LNCaP clone FGC (cell line): ENCODE measurements at regions not wholly inside any gene's neighbourhood (a gene's known extent, or its start where the extent isn't known, plus 50 kb on each side); places are given as distances from the start of the nearest gene placed in this dataset.

Source experiments
- DNase-seq: peaks from one replicate; pipeline ENCODE4 v3.0.0-alpha.2; 2011; ENCODE audit warnings: low read depth
- H3K4me3 ChIP-seq: 2 replicates; pipeline ENCODE4 v1.5.1; 2011; ENCODE audit warnings: mild to moderate bottlenecking, low read depth, low read length, control low read depth
- TF ChIP-seq, protein P1 (sequence below): IDR thresholded peaks from 2 replicates; pipeline ENCODE4 v1.5.1; 2012; ENCODE audit warnings: mild to moderate bottlenecking; ENCODE audit not compliant: control insufficient read depth, insufficient read depth; ENCODE audit errors: extremely low read depth

DNA sequence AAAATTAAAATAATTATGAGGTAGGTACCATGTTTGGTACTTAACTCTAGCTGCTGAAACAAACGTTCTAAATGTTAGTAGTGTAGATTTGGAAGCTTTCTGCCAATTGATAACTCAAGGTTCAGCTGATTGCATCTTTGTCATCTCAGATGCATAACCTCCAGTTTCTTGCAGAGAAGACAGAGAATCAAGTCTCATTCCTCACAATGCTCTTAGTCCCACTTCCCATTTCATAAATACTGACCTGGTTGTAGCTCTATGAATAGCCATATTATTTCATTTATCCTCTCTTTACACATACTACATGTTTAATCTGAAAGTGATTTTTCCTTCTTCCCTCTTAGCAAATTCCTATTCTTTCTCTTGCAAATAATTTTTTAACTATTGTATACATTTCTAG is 178.5 kb upstream of the SETBP1 start:
- DNase-seq = no peak
- TF ChIP-seq, protein P1, sequence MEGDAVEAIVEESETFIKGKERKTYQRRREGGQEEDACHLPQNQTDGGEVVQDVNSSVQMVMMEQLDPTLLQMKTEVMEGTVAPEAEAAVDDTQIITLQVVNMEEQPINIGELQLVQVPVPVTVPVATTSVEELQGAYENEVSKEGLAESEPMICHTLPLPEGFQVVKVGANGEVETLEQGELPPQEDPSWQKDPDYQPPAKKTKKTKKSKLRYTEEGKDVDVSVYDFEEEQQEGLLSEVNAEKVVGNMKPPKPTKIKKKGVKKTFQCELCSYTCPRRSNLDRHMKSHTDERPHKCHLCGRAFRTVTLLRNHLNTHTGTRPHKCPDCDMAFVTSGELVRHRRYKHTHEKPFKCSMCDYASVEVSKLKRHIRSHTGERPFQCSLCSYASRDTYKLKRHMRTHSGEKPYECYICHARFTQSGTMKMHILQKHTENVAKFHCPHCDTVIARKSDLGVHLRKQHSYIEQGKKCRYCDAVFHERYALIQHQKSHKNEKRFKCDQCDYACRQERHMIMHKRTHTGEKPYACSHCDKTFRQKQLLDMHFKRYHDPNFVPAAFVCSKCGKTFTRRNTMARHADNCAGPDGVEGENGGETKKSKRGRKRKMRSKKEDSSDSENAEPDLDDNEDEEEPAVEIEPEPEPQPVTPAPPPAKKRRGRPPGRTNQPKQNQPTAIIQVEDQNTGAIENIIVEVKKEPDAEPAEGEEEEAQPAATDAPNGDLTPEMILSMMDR = no peak
- no peak overlapping the region for H3K4me3 ChIP-seq

DNA sequence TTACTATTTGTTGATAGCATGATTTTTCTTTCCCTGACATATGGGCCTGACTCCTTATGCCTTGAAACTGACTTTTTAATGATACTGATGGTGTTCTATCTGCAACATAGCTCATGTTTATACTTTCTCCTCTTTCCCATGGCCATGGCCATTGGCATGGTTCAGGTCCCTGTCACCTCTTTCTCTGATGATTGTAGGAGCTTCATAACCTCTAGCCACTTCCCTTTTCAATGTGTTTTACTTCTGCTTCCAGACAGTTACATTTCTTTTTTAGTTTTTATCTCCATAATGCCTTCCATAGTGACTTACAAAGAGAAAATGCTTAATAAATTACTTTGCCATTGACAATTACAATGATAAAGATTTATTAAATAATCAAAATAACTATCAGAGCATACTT is 177.9 kb upstream of the SETBP1 start:
- DNase-seq = no peak
- no peak overlapping the region for H3K4me3 ChIP-seq
- TF ChIP-seq, protein P1 = no peak

DNA sequence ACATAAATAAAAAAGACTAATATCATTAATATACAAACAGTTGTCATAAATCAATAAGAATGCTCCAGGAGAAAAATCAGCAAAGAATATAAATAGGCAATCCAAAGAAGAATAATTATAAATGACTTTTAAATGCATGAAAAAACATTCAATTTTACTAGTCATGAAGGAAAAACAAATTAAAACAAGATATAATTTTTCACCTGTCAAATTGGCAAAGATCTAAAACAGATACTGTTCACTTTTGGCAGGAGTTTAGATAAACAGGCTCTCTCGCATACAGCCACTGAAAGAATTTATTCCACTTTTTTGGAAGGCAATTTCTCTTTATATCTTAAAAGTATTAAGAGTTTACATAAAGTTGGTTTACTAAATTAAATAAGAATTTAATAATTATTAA is 176.8 kb upstream of the SETBP1 start:
- no peak for DNase-seq
- TF ChIP-seq, protein P1 = no peak
- H3K4me3 ChIP-seq = no peak overlapping the region

DNA sequence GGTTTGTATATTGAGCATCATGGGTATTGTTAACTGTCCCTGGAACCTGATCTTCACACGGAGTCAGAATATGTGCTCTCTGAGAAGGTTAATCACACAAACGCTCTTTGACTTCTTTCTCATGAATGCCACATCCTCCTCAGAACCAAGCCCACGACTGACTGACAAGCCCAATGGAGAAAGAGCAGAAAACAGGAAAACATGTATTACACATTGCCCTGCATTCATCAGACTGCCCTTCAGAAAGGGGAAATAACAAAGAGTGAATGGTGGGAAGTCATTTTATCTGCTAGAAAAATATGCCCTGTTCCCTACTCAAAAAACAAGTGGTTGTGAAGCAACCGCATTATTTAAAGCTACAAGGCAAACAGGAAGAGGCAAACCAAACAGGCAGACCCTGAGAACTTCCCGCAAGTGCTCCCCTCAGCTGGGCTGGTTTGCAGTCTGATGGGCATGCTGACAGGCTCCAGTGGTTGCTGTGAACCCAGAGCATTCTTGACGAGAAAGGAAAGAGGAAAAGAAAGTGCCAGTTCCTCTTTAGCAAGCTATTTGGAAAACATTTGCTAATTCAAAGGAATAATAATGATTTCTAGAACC is 172.9 kb upstream of the SETBP1 start:
- H3K4me3 ChIP-seq = no peak overlapping the region
- DNase-seq = no peak
- TF ChIP-seq, protein P1 = no peak

DNA sequence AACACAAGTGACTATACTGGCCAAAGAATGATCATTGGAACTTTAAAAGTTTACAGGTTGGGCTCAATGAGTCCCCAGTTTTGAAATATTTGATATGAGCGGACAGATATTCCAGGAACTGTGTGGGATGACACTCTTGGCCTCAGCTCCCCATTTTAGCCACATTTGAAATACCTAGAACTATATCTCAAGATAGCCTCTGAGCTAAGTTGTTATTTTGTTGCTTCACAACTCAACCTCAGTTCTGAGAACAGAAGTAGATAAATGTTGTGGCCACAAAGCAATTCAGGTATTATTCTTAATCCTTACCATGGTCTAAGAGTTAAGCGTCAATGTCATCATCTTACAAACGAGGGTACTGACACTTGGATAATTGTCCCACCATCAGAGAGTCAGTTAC is 172.2 kb upstream of the SETBP1 start:
- H3K4me3 ChIP-seq = no peak overlapping the region
- TF ChIP-seq, protein P1 = no peak
- no peak for DNase-seq

DNA sequence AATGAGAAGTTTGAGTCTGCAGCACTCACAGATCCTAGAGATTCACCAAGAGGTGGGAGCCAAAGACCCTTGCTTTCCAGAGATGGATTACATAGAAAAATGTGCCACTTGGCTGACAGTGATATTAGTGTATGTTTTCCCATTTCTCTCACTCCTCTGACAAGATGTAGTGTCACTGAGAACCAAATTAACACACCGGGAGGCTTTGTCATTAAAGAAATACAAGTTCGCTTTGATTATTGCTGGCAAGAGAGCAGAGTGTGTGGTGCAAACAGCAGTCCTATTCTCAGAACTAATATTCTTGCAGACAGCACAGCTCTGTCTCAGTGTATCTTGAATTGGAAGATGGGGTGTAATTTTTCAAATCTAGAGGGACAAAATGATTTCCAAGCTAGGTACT is 171.6 kb upstream of the SETBP1 start:
- no peak overlapping the region for H3K4me3 ChIP-seq
- DNase-seq = no peak
- TF ChIP-seq, protein P1 = no peak

DNA sequence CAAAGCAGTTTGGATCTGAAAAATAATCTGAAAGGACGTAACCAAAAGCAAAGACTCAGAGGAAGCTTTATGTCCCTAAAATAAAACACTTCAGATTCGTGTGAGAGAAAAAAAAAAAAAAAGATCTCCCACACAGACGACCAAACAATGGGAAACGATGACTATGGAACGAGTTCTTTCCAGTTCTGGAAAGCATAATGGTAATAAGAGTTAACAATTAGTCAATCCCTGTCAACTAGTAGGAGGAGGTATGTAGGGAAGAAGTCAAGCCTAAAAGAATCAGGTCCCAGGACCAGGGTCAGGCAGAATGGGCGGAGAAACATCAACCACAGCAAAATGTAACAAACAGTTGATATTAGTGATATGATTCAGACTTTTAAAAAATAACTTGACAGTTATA is 170.3 kb upstream of the SETBP1 start:
- TF ChIP-seq, protein P1 = no peak
- no peak overlapping the region for H3K4me3 ChIP-seq
- DNase-seq = no peak
